Liver (tissue), 3 donors: ENCODE measurements at regions not wholly inside any gene's neighbourhood (a gene's known extent, or its start where the extent isn't known, plus 50 kb on each side); places are given as distances from the start of the nearest gene placed in this dataset.

Experiments used
- ATF3 ChIP-seq: IDR thresholded peaks from 2 replicates; pipeline ENCODE4 v1.6.1; 2016; ENCODE audit warnings: antibody characterized with exemption
- CTCF ChIP-seq: fragments of 150-350 bp; IDR thresholded peaks from 2 replicates; pipeline ENCODE4 v1.5.1; 2017; ENCODE audit warnings: improper control_type of control experiment, low read depth, low read length; ENCODE audit not compliant: missing input control
- EGR1 ChIP-seq, 2 donors: IDR thresholded peaks; 2 replicates each; pipeline ENCODE4 v1.6.1; 2016 to 2018; ENCODE audit warnings: antibody characterized with exemption in 2 of 2, low read depth in 2 of 2
- FOXA1 ChIP-seq: IDR thresholded peaks from 2 replicates; pipeline ENCODE4 v1.6.1; 2016; ENCODE audit warnings: antibody characterized with exemption
- GABPA ChIP-seq, 2 donors: IDR thresholded peaks in 1 of 2; conservative IDR thresholded peaks in 1 of 2; 2 replicates each; pipeline ENCODE4 v1.6.1; 2016; ENCODE audit warnings: antibody characterized with exemption in 2 of 2, mild to moderate bottlenecking in 1 of 2, moderate library complexity in 1 of 2
- JUND ChIP-seq, 2 donors: IDR thresholded peaks; 2 replicates each; pipeline ENCODE4 v1.6.1; 2016; ENCODE audit warnings: antibody characterized with exemption in 2 of 2
- NR2F2 ChIP-seq: IDR thresholded peaks from 2 replicates; pipeline ENCODE4 v1.6.1; 2016; ENCODE audit warnings: antibody characterized with exemption
- RAD21 ChIP-seq, 2 donors: IDR thresholded peaks; 2 replicates each; pipeline ENCODE4 v1.6.1; 2016; ENCODE audit warnings: antibody characterized with exemption in 2 of 2, mild to moderate bottlenecking in 2 of 2
- REST ChIP-seq: IDR thresholded peaks from 2 replicates; pipeline ENCODE4 v1.6.1; 2016; ENCODE audit warnings: antibody characterized with exemption, mild to moderate bottlenecking
- TAF1 ChIP-seq: conservative IDR thresholded peaks from 2 replicates; pipeline ENCODE4 v1.6.1; 2016; ENCODE audit warnings: antibody characterized with exemption, mild to moderate bottlenecking
- YY1 ChIP-seq: IDR thresholded peaks from 2 replicates; pipeline ENCODE4 v1.6.1; 2016; ENCODE audit warnings: antibody characterized with exemption, mild to moderate bottlenecking
- ZBTB33 ChIP-seq: IDR thresholded peaks from 2 replicates; pipeline ENCODE4 v1.6.1; 2016; ENCODE audit warnings: antibody characterized with exemption
- donor health status: healthy.
- donor health status: healthy.

- no peak for TF ChIP-seq GABPA (IDR thresholded peaks at IDR 0.05 in 1 of 2, conservative IDR thresholded peaks at IDR 0.05 in 1 of 2)
- no peak for TF ChIP-seq CTCF
- no peak for TF ChIP-seq TAF1
- TF ChIP-seq JUND (IDR thresholded peaks at IDR 0.05) = no peak
- TF ChIP-seq REST = no peak
- no peak for TF ChIP-seq ZBTB33
- no peak for TF ChIP-seq YY1
- no peak for TF ChIP-seq RAD21 (IDR thresholded peaks at IDR 0.05)
- TF ChIP-seq NR2F2 = no peak
- TF ChIP-seq EGR1 (IDR thresholded peaks at IDR 0.05; ENCODE audit: low read depth in 2 of 2) = no peak
- no peak for TF ChIP-seq FOXA1
- TF ChIP-seq ATF3 = no peak
These were observed 83.5 kb upstream of the PRR20G start for GRCh38 chr3:127371334-127371733.
